Duodenal mucosa (tissue), 2 donors: ENCODE measurements at regions not wholly inside any gene's neighbourhood (a gene's known extent, or its start where the extent isn't known, plus 50 kb on each side); places are given as distances from the start of the nearest gene placed in this dataset.

Experiments used
- H3K27ac ChIP-seq: one replicate; pipeline ENCODE4 v1.7.0; 2013; ENCODE audit warnings: low read depth, low read length
- H3K27me3 ChIP-seq, 2 donors: one replicate each; pipeline ENCODE4 v1.7.0; 2013; ENCODE audit warnings: low read length in 2 of 2, control low read depth in 1 of 2; ENCODE audit not compliant: insufficient read depth in 2 of 2, control insufficient read depth in 1 of 2
- H3K36me3 ChIP-seq, 2 donors: one replicate each; pipeline ENCODE4 v1.7.0; 2013; ENCODE audit warnings: low read length in 2 of 2, control low read depth in 1 of 2; ENCODE audit not compliant: insufficient read depth in 2 of 2, control insufficient read depth in 1 of 2
- H3K4me1 ChIP-seq, 2 donors: one replicate each; pipeline ENCODE4 v1.7.0; 2013; ENCODE audit warnings: low read length in 2 of 2, control low read depth in 1 of 2; ENCODE audit not compliant: insufficient read depth in 2 of 2, control insufficient read depth in 1 of 2
- H3K4me3 ChIP-seq, 2 donors: one replicate each; pipeline ENCODE4 v1.7.0; 2013; ENCODE audit warnings: low read length in 2 of 2, low read depth in 1 of 2
- H3K9ac ChIP-seq, 2 donors: one replicate each; pipeline ENCODE4 v1.7.0; 2013; ENCODE audit warnings: low read length in 2 of 2, low read depth in 1 of 2
- H3K9me3 ChIP-seq, 2 donors: one replicate each; pipeline ENCODE4 v1.7.0; 2013; ENCODE audit warnings: low read length in 2 of 2, control low read depth in 1 of 2; ENCODE audit not compliant: control insufficient read depth in 1 of 2

DNA sequence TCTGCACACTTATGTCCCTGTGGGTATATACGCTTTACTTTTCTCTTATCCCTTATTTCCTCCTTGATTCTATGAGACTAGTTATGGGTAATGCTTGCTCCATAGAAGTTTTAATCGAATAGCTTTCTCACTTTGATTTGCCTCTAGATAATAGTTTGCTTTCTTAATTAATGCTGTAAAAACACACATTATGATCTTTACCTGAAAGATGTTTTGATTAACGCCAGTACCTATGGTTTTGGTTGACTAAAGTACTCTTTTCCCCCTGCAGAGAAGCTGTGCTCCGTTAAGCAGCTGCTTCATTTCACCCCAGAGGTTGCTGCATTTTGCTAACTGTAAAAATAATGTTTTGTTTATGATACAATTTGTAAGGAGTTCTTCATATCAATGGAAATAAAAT, 362.3 kb downstream of the FLRT2 start:
- H3K36me3 ChIP-seq = no peaks in the 10 kb centered on the region
- no peak overlapping the region for H3K4me3 ChIP-seq
- no peaks in the 10 kb centered on the region for H3K9me3 ChIP-seq
- no peak overlapping the region for H3K9ac ChIP-seq
- H3K27ac ChIP-seq = no peak overlapping the region
- H3K4me1 ChIP-seq = no peaks in the 10 kb centered on the region
- no peaks in the 10 kb centered on the region for H3K27me3 ChIP-seq

DNA sequence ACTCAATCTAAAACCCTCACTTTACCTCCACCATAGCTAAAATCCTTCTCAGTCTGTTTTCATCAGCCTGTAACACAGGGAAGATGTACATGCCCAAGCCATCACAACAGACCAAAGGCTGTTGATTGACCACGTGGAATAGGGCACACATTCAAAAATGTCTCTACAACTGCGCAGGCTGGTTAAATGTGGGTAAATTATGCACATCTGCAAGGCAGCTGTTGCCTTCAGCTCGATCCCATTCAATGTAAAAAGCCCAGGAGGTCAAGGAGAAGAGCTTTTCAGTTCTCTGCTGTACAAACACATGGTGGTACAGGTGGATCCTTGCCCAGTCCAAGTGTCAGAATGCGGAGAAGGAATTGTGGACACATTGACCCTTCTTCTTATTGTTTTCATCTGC, 354.0 kb downstream of the FLRT2 start:
- no peaks in the 10 kb centered on the region for H3K4me1 ChIP-seq
- no peak overlapping the region for H3K4me3 ChIP-seq
- peaks cover 0 to 15% of the 10 kb centered on the region in 2 donors for H3K9me3 ChIP-seq
- H3K36me3 ChIP-seq = no peaks in the 10 kb centered on the region
- H3K9ac ChIP-seq = no peak overlapping the region
- no peak overlapping the region for H3K27ac ChIP-seq
- no peaks in the 10 kb centered on the region for H3K27me3 ChIP-seq

DNA sequence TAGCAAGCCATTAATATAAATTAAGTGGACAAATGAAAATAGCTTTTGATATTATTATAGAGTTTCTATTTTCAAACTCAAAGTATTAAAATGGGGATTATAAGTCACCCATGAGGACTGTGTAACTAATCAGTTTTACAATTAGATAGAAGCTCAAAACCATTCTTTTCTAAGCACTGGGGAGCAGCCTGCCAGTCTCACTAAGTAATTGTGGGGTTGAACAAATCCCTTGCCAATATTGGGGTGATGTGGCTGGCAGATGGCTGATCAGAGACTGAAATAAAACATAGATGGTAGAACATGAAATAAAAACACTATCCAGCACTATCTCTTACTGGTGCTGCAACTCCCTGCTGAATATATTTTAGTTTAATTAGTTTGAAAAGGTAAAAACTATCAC, 353.2 kb downstream of the FLRT2 start:
- Histone ChIP-seq H3K4me3 (no peak overlapping the region), H3K9me3 (peaks cover 0 to 15% of the 10 kb centered on the region in 2 donors), H3K27ac (no peak overlapping the region), H3K4me1 (no peaks in the 10 kb centered on the region), H3K9ac (no peak overlapping the region), H3K36me3 (no peaks in the 10 kb centered on the region), H3K27me3 (no peaks in the 10 kb centered on the region)

- no peak overlapping the region for H3K27ac ChIP-seq
- no peaks in the 10 kb centered on the region for H3K27me3 ChIP-seq
- no peaks in the 10 kb centered on the region for H3K4me1 ChIP-seq
- H3K9ac ChIP-seq = no peak overlapping the region
- H3K36me3 ChIP-seq = no peaks in the 10 kb centered on the region
- peaks cover 0 to 15% of the 10 kb centered on the region in 2 donors for H3K9me3 ChIP-seq
- no peak overlapping the region for H3K4me3 ChIP-seq
These were observed 352.0 kb downstream of the FLRT2 start for GRCh38 chr14:85881935-85882334.

- Histone ChIP-seq H3K36me3 (no peaks in the 10 kb centered on the region), H3K4me3 (no peak overlapping the region), H3K9me3 (peaks cover 0 to 11% of the 10 kb centered on the region in 2 donors), H3K27ac (no peak overlapping the region), H3K9ac (no peak overlapping the region), H3K4me1 (no peaks in the 10 kb centered on the region), H3K27me3 (no peaks in the 10 kb centered on the region)
These were observed 348.9 kb downstream of the FLRT2 start for GRCh38 chr14:85878874-85879273.

- Histone ChIP-seq H3K4me3 (no peak overlapping the region), H3K9ac (no peak overlapping the region), H3K27me3 (no peaks in the 10 kb centered on the region), H3K36me3 (no peaks in the 10 kb centered on the region), H3K27ac (no peak overlapping the region), H3K9me3 (peaks cover 0 to 10% of the 10 kb centered on the region in 2 donors), H3K4me1 (no peaks in the 10 kb centered on the region)
These were observed 343.1 kb downstream of the FLRT2 start for GRCh38 chr14:85873006-85873405.

DNA sequence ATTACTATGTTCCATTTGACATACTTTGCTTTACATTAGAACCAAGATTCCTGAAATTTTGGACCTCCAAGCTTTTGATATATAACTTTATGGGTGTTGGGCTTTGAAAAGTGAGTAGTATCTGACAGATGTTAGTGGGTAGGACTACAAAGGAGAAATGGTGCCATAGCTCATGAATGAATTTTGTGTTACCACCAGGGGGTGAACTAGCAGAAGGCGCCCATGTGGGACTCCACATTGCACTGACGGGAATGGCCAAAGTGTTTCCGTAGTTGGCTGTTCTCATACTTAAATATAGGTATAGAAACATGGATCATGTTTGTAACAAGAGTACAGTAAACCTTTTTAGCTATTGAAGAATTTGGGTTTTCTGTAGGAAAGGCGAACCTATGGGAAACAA, 337.5 kb downstream of the FLRT2 start:
- H3K9ac ChIP-seq = no peak overlapping the region
- H3K9me3 ChIP-seq = peaks cover 0 to 13% of the 10 kb centered on the region in 2 donors
- H3K4me1 ChIP-seq = no peaks in the 10 kb centered on the region
- H3K27ac ChIP-seq = no peak overlapping the region
- no peaks in the 10 kb centered on the region for H3K36me3 ChIP-seq
- no peaks in the 10 kb centered on the region for H3K27me3 ChIP-seq
- H3K4me3 ChIP-seq = no peak overlapping the region

DNA sequence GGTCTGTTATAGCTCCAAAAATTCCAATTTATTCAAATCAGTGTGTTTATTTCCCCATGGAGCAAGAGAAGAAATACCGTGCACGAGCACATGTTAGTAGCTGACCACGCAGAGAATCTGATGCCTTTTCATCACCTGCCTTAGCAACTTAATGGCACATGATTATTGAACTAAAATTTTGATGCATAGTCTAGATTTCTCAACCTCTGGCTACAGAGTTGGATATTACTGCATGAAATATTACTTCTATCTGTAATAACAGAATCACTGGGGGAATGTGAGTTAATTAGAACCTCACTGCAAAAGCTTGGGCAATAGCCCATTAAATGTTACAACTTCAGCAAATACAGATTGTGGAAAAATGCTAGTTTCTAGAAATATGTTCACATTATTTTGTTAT, 335.8 kb downstream of the FLRT2 start:
- Histone ChIP-seq H3K9ac (no peak overlapping the region), H3K9me3 (peaks cover 0 to 12% of the 10 kb centered on the region in 2 donors), H3K4me3 (no peak overlapping the region), H3K27me3 (no peaks in the 10 kb centered on the region), H3K36me3 (no peaks in the 10 kb centered on the region), H3K27ac (no peak overlapping the region), H3K4me1 (no peaks in the 10 kb centered on the region)

- Histone ChIP-seq H3K27me3 (no peaks in the 10 kb centered on the region), H3K36me3 (no peaks in the 10 kb centered on the region), H3K9ac (no peak overlapping the region), H3K9me3 (peaks cover 0 to 7% of the 10 kb centered on the region in 2 donors), H3K4me3 (no peak overlapping the region), H3K4me1 (no peaks in the 10 kb centered on the region), H3K27ac (no peak overlapping the region)
These were observed 328.7 kb downstream of the FLRT2 start for GRCh38 chr14:85858634-85859033.

GRCh38 chr14:85856430-85856829, 326.5 kb downstream of the FLRT2 start:
- H3K9ac ChIP-seq = no peak overlapping the region

GRCh38 chr14:85853996-85854526, 324.1 kb downstream of the FLRT2 start:
- H3K4me1 ChIP-seq = no peaks in the 10 kb centered on the region
- H3K27me3 ChIP-seq = no peaks in the 10 kb centered on the region
- no peak overlapping the region for H3K27ac ChIP-seq
- no peak overlapping the region for H3K9ac ChIP-seq
- H3K36me3 ChIP-seq = no peaks in the 10 kb centered on the region
- peaks cover 0 to 2% of the 10 kb centered on the region in 2 donors for H3K9me3 ChIP-seq
- no peak overlapping the region for H3K4me3 ChIP-seq

More at GRCh38 chr14:85856430-85856829, 326.5 kb downstream of the FLRT2 start:
- H3K27me3 ChIP-seq = no peaks in the 10 kb centered on the region
- no peak overlapping the region for H3K4me3 ChIP-seq
- H3K27ac ChIP-seq = no peak overlapping the region
- no peaks in the 10 kb centered on the region for H3K36me3 ChIP-seq
- H3K9me3 ChIP-seq = no peaks in the 10 kb centered on the region
- H3K4me1 ChIP-seq = no peaks in the 10 kb centered on the region
